Middle frontal gyrus (tissue), 1 donor: ENCODE measurements at regions not wholly inside any gene's neighbourhood (a gene's known extent, or its start where the extent isn't known, plus 50 kb on each side); places are given as distances from the start of the nearest gene placed in this dataset.
"Not testable (repeated sequence)": the region's sequence is repeated elsewhere in the genome, so short reads cannot be mapped to it uniquely, and the experiment has no call there.

ENCODE experiments used
- DNase-seq: peaks from one replicate; pipeline ENCODE4 v3.0.0-alpha.2; 2015; ENCODE audit warnings: low spot score; ENCODE audit errors: extremely low spot score

GRCh38 chr12:47412601-47413236 lies 293.1 kb downstream of the RPAP3 start:
- no peak for DNase-seq

- DNase-seq, result no peak
Observed at GRCh38 chr12:47411966-47412365, 293.9 kb downstream of the RPAP3 start.

GRCh38 chr12:47410862-47411261 lies 295.0 kb downstream of the RPAP3 start:
- DNase-seq, result no peak

GRCh38 chr12:47410383-47410782 lies 295.4 kb downstream of the RPAP3 start:
- no peak for DNase-seq

- DNase-seq, result no peak
Observed at GRCh38 chr12:47409310-47409987, 296.4 kb downstream of the RPAP3 start.

- DNase-seq, result no peak
Observed at GRCh38 chr12:47408171-47408871, 297.5 kb downstream of the RPAP3 start.

- no peak for DNase-seq
Observed at GRCh38 chr12:47407463-47408129, 298.2 kb downstream of the RPAP3 start.

GRCh38 chr12:47403681-47404080 lies 302.1 kb downstream of the RPAP3 start:
- DNase-seq, result no peak

GRCh38 chr12:47401196-47401595 lies 304.6 kb downstream of the RPAP3 start:
- not testable (repeated sequence) for DNase-seq

GRCh38 chr12:47400266-47400665 lies 305.6 kb downstream of the RPAP3 start:
- no peak for DNase-seq

- no peak for DNase-seq
Observed at GRCh38 chr12:47397664-47398281, 308.1 kb downstream of the RPAP3 start.

- DNase-seq, result no peak
Observed at GRCh38 chr12:47396902-47397663, 308.7 kb downstream of the RPAP3 start.

GRCh38 chr12:47394070-47394469 lies 311.8 kb downstream of the RPAP3 start:
- no peak for DNase-seq

- no peak for DNase-seq
Observed at GRCh38 chr12:47393403-47393790, 312.4 kb downstream of the RPAP3 start.

- no peak for DNase-seq
Observed at GRCh38 chr12:47391566-47391965, 311.8 kb upstream of the AMIGO2 start.

- DNase-seq, result no peak
Observed at GRCh38 chr12:47388712-47389111, 309.0 kb upstream of the AMIGO2 start.

GRCh38 chr12:47387994-47388393 lies 308.2 kb upstream of the AMIGO2 start:
- no peak for DNase-seq

- DNase-seq, result no peak
Observed at GRCh38 chr12:47385653-47386052, 305.9 kb upstream of the AMIGO2 start.

GRCh38 chr12:47383942-47384341 lies 304.2 kb upstream of the AMIGO2 start:
- no peak for DNase-seq

- DNase-seq, result no peak
Observed at GRCh38 chr12:47382305-47382704, 302.5 kb upstream of the AMIGO2 start.

GRCh38 chr12:47378907-47379306 lies 299.1 kb upstream of the AMIGO2 start:
- DNase-seq, result no peak
